Thoracic aorta (tissue), 2 donors: ENCODE measurements at regions not wholly inside any gene's neighbourhood (a gene's known extent, or its start where the extent isn't known, plus 50 kb on each side); places are given as distances from the start of the nearest gene placed in this dataset.
"Not testable (repeated sequence)": the region's sequence is repeated elsewhere in the genome, so short reads cannot be mapped to it uniquely, and the experiment has no call there.

Source experiments
- ATAC-seq: fragments of 150-250 bp; one replicate; pipeline ENCODE4 v1.8.0; 2017; ENCODE audit warnings: low read depth; ENCODE audit not compliant: insufficient number of reproducible peaks, low FRiP score
- DNase-seq: peaks from one replicate; pipeline ENCODE4 v3.0.0-alpha.2; 2020; ENCODE audit warnings: low spot score
- H3K27ac ChIP-seq, 2 donors: fragments of 200-600 bp; sonication (generic); 1 replicate in 1 of 2; 2 replicates in 1 of 2; pipeline ENCODE4 v1.5.1; 2016; ENCODE audit warnings: mild to moderate bottlenecking in 2 of 2, moderate library complexity in 2 of 2
- H3K27me3 ChIP-seq: fragments of 200-600 bp; sonication (generic); replicated peaks from 2 replicates; pipeline ENCODE4 v1.6.0; 2016; ENCODE audit warnings: mild to moderate bottlenecking; ENCODE audit not compliant: insufficient read depth
- H3K36me3 ChIP-seq: fragments of 200-600 bp; sonication (generic); one replicate; pipeline ENCODE4 v1.5.1; 2016
- H3K4me1 ChIP-seq, 2 donors: fragments of 200-600 bp; sonication (generic); 1 replicate in 1 of 2; 2 replicates in 1 of 2; pipeline versions ENCODE4 v1.5.1 to v1.6.0; 2016; ENCODE audit warnings: low read depth in 2 of 2, mild to moderate bottlenecking in 1 of 2; ENCODE audit not compliant: control insufficient read depth in 1 of 2
- H3K4me3 ChIP-seq: fragments of 200-600 bp; sonication (generic); 2 replicates; pipeline ENCODE4 v1.5.1; 2016; ENCODE audit warnings: mild to moderate bottlenecking
- H3K9me3 ChIP-seq: fragments of 200-600 bp; sonication (generic); 2 replicates; pipeline ENCODE4 v1.5.1; 2016
- CTCF ChIP-seq: fragments of 200-600 bp; sonication (generic); IDR thresholded peaks from one replicate; pipeline ENCODE4 v1.5.1; 2019; ENCODE audit warnings: antibody characterized with exemption

DNA sequence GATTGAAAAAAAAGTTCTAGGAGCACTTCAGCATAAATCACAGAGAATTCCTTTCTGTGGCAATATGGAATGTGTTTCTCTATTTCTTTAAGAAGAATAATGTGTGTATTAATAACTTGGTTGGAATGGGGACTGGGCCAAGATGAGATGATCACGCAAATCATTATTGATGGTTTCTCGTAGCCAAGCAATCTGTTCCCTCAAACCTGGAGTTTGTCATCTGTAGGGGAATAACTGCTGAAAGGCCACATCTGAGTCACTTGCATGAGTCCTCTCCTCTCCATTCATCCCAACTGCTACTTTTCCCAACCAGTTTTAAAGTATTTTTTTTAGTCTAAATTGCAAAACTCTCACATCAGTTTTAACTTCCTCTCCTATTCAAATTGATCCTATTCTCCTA is 480.4 kb downstream of the PLPP3 start:
- H3K27ac ChIP-seq, result no peak overlapping the region
- ATAC-seq, result no peak

DNA sequence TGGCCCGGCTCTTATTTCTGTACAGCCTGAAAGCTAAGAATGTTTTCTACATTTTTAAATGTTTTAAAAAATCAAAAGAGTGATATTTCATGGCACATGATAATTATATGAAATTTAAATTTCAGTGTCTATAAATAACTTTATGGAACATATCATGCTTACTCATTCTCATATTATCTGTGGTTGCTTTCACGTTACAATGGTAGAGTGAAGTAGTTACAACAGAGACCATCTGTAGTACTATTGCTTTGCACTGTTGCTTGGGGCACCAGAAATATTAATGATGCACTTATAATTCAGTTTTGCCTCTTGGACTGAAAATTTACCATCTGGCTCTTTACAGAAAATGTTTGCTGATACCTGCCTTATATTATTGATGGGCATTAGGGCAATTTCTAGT is 481.6 kb downstream of the PLPP3 start:
- no peaks in the 10 kb centered on the region for H3K36me3 ChIP-seq
- H3K9me3 ChIP-seq, result no peaks in the 10 kb centered on the region
- no peak overlapping the region for H3K4me3 ChIP-seq
- no peak for TF ChIP-seq CTCF
- ATAC-seq, result no peak
- no peak overlapping the region for H3K27ac ChIP-seq
- no peak for DNase-seq
- H3K4me1 ChIP-seq, result no peaks in the 10 kb centered on the region
- no peaks in the 10 kb centered on the region for H3K27me3 ChIP-seq

More for the DNA sequence above, 480.4 kb downstream of the PLPP3 start:
- TF ChIP-seq CTCF, result no peak
- H3K4me1 ChIP-seq, result no peaks in the 10 kb centered on the region
- H3K4me3 ChIP-seq, result no peak overlapping the region
- no peak for DNase-seq
- no peaks in the 10 kb centered on the region for H3K36me3 ChIP-seq
- H3K9me3 ChIP-seq, result peaks cover 1% of the 10 kb centered on the region
- H3K27me3 ChIP-seq, result no peaks in the 10 kb centered on the region

DNA sequence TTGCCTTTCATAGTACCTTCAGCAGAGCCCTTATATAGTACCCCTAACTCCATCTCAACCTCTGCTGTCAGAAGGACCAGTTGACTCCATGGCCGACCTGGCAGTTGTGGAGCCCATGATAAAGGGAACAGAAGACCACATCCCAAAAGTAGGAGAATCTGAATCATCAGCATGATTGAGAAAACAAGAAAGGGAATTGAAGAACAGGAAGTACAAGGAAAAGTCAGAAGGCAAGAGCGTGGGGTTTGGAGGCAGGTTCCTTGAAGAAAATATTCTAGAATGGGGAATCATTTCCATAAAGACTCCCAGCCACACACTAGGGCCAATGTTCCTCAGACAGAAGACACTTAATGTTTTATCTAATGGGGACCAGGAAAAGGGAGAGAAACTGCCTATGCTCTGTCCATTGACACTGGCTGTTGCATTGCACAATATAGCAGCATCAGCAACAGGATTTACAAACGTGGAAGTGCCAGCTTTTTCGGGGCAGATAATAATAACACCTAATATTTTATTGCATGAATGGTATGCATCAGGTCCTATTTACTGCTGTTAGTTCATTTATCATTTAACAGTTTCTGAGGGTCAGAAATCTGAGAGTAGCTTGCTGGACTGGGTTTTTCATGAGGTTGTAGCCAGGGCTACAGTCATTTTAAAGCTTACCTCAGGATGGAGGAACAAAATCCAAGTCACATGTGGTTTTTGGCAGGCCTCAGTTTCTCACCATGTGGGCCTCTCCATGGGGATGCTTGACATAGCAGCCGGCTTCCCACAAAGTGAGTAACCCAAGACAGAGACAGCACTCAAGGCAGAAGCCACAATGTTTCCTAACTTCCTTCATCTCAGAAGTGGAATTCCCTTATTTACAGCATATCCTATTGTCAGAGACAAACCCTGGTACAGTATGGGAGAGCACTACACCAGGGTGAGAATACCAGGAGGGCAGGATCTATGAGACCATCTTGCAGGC is 483.4 kb downstream of the PLPP3 start:
- ATAC-seq, result no peak
- DNase-seq, result no peak

GRCh38 chr1:56094168-56094567 is 485.2 kb downstream of the PLPP3 start:
- no peak for DNase-seq
- H3K9me3 ChIP-seq, result no peaks in the 10 kb centered on the region
- H3K27ac ChIP-seq, result no peak overlapping the region
- H3K36me3 ChIP-seq, result no peaks in the 10 kb centered on the region
- no peak overlapping the region for H3K4me3 ChIP-seq
- ATAC-seq, result no peak
- no peak for TF ChIP-seq CTCF
- no peaks in the 10 kb centered on the region for H3K27me3 ChIP-seq
- no peaks in the 10 kb centered on the region for H3K4me1 ChIP-seq

More for the DNA sequence above, 483.4 kb downstream of the PLPP3 start:
- H3K36me3 ChIP-seq, result no peaks in the 10 kb centered on the region
- no peaks in the 10 kb centered on the region for H3K9me3 ChIP-seq
- H3K4me3 ChIP-seq, result no peak overlapping the region
- H3K27ac ChIP-seq, result no peak overlapping the region
- TF ChIP-seq CTCF, result no peak
- no peaks in the 10 kb centered on the region for H3K27me3 ChIP-seq
- H3K4me1 ChIP-seq, result no peaks in the 10 kb centered on the region

GRCh38 chr1:56092684-56093570 is 486.4 kb downstream of the PLPP3 start:
- no peaks in the 10 kb centered on the region for H3K36me3 ChIP-seq
- no peak for ATAC-seq

DNA sequence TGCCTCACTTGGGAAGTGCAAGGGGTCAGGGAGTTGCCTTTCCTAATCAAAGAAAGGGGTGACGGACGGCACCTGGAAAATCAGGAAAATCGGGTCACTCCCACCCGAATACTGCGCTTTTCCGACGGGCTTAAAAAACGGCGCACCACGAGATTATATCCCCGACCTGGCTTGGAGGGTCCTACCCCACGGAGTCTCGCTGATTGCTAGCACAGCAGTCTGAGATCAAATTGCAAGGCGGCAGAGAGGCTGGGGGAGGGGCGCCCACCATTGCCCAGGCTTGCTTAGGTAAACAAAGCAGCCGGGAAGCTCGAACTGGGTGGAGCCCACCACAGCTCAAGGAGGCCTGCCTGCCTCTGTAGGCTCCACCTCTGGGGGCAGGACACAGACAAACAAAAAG is 489.5 kb downstream of the PLPP3 start:
- H3K4me1 ChIP-seq, H3K4me3 ChIP-seq, DNase-seq, H3K27ac ChIP-seq, H3K36me3 ChIP-seq, ATAC-seq, H3K9me3 ChIP-seq, H3K27me3 ChIP-seq: not testable (repeated sequence)

More at GRCh38 chr1:56092684-56093570, 486.4 kb downstream of the PLPP3 start:
- no peak overlapping the region for H3K27ac ChIP-seq
- no peak overlapping the region for H3K4me3 ChIP-seq
- H3K27me3 ChIP-seq, result no peaks in the 10 kb centered on the region
- no peak for DNase-seq
- TF ChIP-seq CTCF, result no peak
- no peaks in the 10 kb centered on the region for H3K4me1 ChIP-seq
- H3K9me3 ChIP-seq, result no peaks in the 10 kb centered on the region
